C4-2B (cell line): ENCODE measurements at regions not wholly inside any gene's neighbourhood (a gene's known extent, or its start where the extent isn't known, plus 50 kb on each side); places are given as distances from the start of the nearest gene placed in this dataset.

Experiments
- H3K27ac ChIP-seq: fragments of 450-650 bp; 2 replicates; pipeline ENCODE4 v1.5.1; 2017
- CTCF ChIP-seq: fragments of 450-650 bp; conservative IDR thresholded peaks from 2 replicates; pipeline ENCODE4 v1.5.1; 2017; ENCODE audit warnings: mild to moderate bottlenecking
- ZFX ChIP-seq: fragments of 450-650 bp; IDR thresholded peaks from 2 replicates; pipeline ENCODE4 v1.6.1; 2017

- H3K27ac ChIP-seq = no peak overlapping the region
- no peak for TF ChIP-seq ZFX
- no peak for TF ChIP-seq CTCF
Observed at GRCh38 chr21:23008601-23009202, 2010.5 kb downstream of the NCAM2 start.

GRCh38 chr21:23009360-23009759 is 2011.2 kb downstream of the NCAM2 start:
- TF ChIP-seq ZFX (no peak), CTCF (no peak)
- no peak overlapping the region for H3K27ac ChIP-seq

- no peak overlapping the region for H3K27ac ChIP-seq
- TF ChIP-seq CTCF (no peak), ZFX (no peak)
Observed at GRCh38 chr21:23014021-23014420, 2015.8 kb downstream of the NCAM2 start.

GRCh38 chr21:23016617-23017016 is 2018.4 kb downstream of the NCAM2 start:
- peak; percentile 68 for TF ChIP-seq CTCF
- TF ChIP-seq ZFX = no peak
- H3K27ac ChIP-seq = no peak overlapping the region

GRCh38 chr21:23017989-23018388 is 2019.8 kb downstream of the NCAM2 start:
- TF ChIP-seq CTCF (no peak), ZFX (no peak)
- H3K27ac ChIP-seq = no peak overlapping the region

- TF ChIP-seq CTCF (no peak), ZFX (no peak)
- no peak overlapping the region for H3K27ac ChIP-seq
Observed at GRCh38 chr21:23020969-23021368, 2022.8 kb downstream of the NCAM2 start.

- no peak overlapping the region for H3K27ac ChIP-seq
Observed at GRCh38 chr21:23021481-23021880, 2023.3 kb downstream of the NCAM2 start.

More at GRCh38 chr21:23021481-23021880, 2023.3 kb downstream of the NCAM2 start:
- TF ChIP-seq ZFX (no peak), CTCF (no peak)
